IPS-18c (cell line): ENCODE measurements at regions not wholly inside any gene's neighbourhood (a gene's known extent, or its start where the extent isn't known, plus 50 kb on each side); places are given as distances from the start of the nearest gene placed in this dataset.

ENCODE experiments used
- H3K4me3 ChIP-seq: 2 replicates; pipeline ENCODE4 v1.7.0; 2013; ENCODE audit warnings: low read depth, mild to moderate bottlenecking, low read length, moderate library complexity; ENCODE audit not compliant: insufficient read depth
- H3K9me3 ChIP-seq: one replicate; pipeline ENCODE4 v1.6.1; 2013; ENCODE audit warnings: mild to moderate bottlenecking, low read length, moderate library complexity; ENCODE audit not compliant: control insufficient read depth, insufficient read depth

DNA sequence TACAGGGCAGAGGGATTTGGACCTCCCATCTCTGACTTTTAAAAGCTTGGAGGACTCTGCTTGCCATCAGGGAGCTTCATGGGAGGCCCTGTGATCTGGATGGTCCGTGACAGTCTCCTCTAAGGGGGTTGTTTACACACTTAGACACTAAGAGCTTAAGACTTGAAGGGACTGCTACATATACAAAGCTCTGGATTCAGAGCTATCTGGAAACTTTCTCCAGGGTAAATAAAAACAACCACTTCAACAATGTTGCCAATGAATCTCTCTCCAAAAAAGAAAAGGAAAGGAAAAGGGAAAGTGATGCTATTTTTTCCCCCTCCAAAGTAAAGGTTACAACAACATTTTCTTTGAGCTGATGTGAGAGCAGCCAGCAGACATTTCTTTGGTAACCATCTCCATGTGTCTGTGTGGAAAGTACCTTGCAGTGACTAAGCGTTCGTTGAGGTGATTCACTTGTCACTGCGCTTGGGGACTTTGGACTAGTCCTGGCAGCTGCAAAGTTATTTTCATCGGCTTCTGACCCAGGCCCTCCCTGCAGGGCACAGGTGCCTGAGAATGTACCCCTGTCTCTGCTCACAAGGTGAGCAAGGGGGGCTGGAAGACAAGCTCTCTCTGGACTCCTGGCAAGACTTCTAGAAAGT, 262.1 kb upstream of the KLF4 start:
- H3K4me3 ChIP-seq: no peak overlapping the region
- H3K9me3 ChIP-seq: no peaks in the 10 kb centered on the region

DNA sequence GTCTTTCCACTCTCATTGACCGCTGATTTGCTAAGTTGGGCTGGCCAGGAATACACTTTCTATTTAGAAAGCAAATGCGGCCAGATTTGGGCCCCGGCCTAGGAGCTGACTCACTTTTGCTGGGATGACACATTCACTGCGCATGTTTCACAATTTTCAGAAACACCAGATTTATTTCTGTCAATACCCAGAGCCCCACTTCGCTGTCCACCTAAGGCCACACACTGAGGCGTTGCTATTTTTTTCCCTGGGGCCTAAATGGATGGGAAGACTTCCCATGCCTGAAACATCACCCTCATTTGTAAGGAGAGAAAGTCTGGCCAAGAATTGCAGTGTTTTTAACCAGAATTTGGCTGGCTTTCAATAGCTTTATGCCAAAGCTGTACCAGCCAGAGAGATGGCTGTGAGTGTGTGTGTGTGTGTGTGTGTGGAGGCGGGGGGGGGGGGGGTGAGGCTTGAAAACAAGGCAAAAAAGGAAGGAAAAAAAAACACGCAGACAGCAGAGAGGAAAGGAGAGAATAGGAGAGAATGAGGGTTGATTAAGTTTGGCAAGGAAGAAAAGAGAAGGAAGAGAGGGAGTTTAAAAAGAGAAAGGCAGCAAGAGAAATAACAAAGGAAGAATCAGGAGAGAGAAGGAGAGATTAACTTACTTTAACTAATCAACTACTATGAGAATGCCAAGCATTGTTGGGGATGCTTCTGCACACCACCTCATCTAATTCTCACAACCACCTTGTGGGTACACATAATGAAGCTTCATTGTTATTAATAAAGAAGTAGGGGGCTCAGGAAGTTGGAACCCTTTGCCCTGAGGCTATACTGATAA, 261.4 kb upstream of the KLF4 start:
- no peaks in the 10 kb centered on the region for H3K9me3 ChIP-seq
- no peak overlapping the region for H3K4me3 ChIP-seq

DNA sequence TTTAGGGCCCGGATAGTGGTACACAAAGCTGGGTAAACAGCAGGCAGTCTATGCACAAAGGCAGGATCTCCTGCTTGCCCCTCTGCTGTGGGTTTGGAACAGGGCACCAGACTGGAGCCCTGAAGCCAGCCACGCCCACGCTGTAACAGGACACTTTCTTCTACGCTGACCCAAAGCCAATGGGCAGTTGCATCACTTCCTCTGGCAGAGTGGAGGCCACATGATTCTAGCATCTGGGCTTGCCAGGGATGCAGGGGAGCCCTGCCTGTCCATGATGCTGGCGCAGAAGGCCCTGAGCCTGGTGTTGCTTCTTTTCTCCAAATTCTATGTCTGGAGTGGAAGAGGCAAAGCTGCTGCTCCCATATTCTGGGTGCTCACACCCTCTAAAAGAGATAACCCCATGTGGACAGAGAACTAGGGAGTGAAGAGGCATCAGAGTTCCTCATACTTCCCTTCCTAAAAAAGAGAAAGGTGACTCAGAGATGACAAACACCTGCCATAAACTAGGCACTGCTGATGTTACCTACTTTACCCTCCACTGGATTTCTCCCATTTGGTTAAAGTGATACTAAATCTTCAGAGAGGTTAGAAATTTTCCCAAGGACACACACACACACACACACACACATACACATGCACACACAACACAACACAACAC, 260.3 kb upstream of the KLF4 start:
- no peaks in the 10 kb centered on the region for H3K9me3 ChIP-seq
- no peak overlapping the region for H3K4me3 ChIP-seq

DNA sequence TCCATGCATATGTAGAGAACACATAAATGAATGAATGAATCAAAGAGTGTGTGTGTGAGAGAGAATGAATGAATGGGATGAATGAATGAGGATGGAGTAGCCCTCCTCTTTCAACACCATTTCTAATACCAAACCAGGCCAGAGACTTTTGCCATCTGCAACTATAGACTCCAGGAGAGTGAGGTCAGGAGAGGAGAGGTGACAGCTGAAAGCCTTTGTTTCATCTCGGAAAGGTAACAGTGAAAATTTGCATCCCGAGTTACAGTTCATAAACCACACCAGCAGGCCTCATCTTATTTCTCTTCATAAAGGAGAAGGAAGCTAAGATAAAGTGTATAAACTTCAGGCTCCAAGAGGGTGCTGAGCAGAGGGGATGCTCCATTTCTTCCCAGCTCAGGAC, 255.3 kb upstream of the KLF4 start:
- no peak overlapping the region for H3K4me3 ChIP-seq

DNA sequence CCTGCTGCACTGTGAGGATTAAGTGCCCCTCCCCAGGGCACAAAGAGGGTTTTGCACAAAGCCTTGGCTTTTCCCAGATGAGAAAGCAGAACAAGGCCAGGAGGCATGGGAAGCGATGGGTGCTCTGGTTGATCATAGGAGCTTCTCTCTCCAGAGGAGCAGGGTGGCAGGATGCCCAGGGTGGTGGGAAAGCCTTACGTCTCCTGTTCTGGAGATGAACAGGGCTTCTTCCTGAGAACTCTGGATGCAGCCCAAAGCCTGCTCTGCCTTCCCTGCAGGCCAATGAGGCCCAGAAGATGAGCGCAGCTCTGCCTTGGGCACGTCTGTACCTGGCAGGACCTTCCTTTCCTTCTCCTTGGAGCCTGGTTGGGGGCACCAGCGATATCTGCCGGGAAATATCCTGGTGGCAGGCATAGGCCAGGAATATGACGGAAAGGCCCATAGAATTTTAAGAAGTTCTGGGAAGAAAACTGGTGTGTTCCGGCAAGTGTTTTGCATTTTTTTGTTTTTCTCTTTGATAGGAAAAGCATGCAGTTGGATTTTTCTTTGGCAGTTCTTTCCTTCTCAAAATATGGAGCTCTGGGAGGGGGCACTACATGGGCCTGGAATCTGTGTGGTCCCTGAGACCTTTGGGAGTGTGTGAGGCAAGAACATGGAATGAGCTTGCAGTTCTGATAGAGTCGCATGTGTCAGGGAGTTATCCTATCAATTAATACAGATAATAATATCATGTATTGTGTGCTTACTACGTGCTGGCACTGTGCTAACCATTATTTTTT, 253.2 kb upstream of the KLF4 start:
- no peak overlapping the region; the same call in 1 of the 2 replicates for H3K4me3 ChIP-seq

More for the DNA sequence above, 255.3 kb upstream of the KLF4 start:
- no peaks in the 10 kb centered on the region for H3K9me3 ChIP-seq

DNA sequence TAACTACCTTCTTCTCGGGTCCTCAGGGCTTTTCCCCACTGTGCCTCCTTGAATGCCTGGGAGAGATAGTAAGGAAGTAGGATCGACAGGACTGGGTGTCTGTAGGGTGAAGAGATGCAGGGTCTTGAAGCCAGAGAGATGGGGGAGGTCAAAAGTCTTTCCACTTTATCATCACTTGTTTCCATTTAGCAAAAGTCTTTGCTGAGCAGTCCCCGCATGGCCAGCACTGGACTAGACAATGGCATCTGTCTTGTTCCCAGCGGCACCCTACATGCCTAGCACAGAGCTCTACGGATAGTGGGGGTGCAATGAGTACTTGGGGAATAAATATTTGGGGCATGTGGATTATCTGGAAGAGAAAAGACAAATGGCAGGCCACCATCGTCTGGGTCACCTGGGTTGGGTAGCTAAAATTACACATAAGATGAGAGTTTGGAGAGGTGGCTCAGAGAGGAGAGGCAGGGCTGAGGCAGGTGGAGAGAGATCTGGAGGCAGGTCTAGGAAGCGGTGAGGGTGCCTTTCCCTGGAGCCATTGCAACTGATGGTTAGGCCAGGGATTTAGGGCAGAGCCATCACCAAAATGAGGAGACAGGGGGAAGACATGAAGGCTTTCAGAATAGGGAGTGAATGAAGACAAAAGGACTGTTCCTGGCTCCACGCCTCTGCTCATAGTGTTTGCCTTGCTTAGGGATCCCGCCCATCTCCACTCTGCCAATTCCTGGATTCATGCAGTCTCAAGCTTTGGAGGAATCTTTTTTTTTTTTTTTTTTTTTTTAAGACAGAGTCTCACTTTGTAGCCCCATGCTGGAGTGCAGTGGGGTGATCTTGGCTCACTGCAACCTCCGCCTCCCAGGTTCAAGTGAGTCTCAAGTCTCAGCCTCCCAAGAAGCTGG, 250.8 kb upstream of the KLF4 start:
- Histone ChIP-seq H3K4me3 (no peak overlapping the region), H3K9me3 (no peaks in the 10 kb centered on the region)

More for the DNA sequence above, 253.2 kb upstream of the KLF4 start:
- H3K9me3 ChIP-seq: no peaks in the 10 kb centered on the region

DNA sequence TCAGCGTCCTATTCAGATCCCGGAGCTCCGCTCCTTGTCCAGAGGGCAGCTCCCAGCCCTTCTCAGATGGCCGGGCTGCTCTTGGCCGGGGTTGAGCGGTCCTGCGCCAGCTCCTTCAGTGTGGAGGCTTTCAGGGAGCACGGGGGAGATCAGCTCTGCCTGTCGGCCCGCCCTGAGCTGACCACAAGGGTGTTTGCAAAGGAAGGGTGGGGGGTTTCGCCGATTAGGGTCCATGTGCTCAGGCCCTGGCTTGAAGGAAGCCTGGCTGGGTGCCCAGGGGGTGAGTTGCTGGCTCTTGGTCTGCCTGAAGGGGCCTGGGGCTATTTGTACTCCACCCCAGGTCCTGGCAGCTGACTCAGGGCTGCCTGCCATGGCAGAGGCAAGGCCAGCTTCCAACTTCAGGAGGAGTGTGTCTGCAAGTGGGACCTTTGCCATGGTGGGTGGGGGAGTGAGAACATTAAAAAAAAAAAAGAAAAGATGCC, 250.1 kb upstream of the KLF4 start:
- Histone ChIP-seq H3K4me3 (no peak overlapping the region), H3K9me3 (no peaks in the 10 kb centered on the region)

DNA sequence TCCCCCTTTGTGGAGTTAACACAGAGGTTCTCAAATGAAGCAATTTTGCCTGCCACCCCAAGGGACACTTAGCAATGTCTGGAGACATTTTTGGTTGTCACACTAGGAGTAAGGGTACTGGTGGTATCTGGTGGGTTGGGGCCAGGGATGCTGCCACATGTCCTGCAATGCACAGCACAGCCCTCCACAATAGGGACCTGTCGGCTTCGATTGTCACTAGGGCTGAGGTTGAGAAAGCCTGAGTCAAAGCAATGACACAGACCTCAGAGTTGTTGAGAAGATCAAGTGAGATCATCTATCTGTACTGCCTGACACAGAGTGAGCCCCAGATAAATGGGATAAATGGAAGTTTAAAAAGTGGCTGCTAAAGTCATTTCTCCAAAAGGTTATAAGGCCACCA, 249.2 kb upstream of the KLF4 start:
- no peak overlapping the region for H3K4me3 ChIP-seq
- no peaks in the 10 kb centered on the region for H3K9me3 ChIP-seq

DNA sequence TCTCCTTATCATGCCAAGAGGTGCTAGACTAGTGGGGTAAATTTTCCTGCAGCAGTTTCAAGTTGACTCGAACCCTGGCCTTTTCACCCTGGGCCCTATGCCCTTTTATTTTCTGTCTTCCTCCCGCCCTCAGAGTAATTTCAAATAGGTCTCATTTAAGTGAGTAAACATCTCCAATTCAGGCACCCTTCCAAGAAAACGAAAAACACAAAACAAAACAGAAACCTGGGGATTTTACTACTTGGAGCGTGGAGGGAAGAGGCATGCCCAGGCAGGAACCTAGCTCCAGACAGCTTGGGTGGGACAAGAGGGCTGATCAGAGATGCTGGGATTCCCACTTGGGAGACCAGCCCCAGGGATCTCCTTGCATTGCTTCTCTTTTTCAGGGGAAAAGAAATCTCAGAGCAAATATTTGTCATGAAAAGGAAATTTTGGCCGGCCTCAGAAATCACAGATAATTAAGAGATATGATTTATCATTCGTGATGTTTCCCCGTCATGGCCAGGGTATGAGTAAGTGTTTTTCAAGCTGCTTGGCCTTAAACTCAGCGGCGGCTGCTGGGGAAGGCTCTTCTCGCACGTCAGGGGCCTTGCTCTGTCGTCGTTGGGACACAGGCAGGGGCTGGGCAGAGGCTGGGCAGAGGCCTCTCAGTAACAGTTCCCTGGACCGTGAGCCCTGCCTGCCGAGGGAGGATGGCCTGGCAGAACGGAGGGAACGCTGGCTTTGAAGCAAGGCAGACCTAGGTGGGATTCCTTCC, 248.6 kb upstream of the KLF4 start:
- Histone ChIP-seq H3K9me3 (no peaks in the 10 kb centered on the region), H3K4me3 (no peak overlapping the region)

DNA sequence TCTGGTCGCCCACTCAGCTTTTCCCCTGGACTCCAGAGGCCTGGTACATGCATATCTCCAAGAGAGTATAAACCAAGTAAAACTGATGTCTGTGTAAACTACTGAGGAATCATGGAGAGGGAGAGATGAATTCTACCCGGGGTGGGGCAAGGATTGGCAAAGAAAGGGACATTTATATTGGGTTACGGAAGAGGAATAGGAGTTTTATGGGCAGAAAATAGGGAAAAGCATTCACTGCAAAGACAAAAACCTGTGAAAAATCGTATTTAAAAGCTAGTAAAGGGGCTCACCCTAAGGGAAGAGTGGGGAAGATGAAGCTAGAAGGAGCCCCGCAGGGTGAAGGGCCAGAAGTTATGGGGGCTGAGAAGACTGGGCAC, 248.0 kb upstream of the KLF4 start:
- Histone ChIP-seq H3K9me3 (no peaks in the 10 kb centered on the region), H3K4me3 (no peak overlapping the region)

DNA sequence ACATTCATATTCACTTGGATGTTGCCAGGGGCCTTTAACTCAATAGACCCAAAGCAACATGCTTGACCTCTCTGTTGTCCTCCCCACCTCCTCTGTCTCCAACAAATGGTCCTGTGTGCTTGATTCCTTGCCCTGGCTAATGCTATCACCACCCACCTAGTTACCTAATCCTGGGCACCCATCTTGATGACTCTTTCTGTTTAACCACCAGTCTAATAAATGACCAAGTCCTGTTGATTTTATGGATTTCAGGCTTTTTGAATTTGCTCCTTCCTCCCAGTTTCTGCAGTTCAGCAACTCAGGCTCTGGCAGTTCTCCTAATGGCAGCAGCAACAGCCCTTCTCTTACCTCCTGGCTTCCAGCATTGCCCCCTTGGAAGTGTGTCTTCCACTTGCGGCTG, 246.3 kb upstream of the KLF4 start:
- no peak overlapping the region for H3K4me3 ChIP-seq
- H3K9me3 ChIP-seq: no peaks in the 10 kb centered on the region

DNA sequence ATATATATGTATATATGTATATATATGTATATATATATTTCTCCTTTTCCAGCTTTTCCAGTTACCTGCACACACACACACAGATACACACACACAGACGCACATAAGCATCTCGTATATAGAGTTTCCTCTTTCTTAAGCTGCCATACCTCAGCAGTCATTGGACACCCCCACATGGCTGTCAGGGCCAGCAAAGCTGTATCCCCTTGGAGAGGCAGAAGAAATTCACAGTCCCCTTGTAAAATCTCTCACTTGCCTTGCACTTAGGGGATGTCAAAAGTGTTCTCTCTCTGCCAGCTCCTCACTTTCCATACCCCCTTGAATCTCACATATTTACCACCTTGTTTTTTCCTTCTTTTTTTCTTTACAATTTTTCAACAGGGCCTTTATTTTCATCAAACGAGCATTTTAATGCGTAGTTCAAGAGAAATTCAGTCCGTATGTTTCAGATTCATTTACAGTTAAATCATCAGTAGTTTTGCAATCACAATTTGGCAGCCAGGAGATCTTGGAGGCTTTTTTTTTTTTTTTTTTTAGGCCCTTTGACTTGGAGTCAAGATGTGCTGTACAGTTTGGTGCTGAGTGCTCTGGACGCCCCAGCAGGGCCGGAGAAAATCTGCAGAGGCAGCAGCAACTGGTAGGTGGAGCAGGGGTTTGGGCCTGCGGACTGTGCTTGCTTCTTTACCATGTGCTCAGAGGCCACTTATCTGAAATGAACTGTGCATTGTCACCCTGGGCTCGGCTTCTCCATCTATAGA, 244.9 kb upstream of the KLF4 start:
- Histone ChIP-seq H3K4me3 (no peak overlapping the region), H3K9me3 (no peaks in the 10 kb centered on the region)

DNA sequence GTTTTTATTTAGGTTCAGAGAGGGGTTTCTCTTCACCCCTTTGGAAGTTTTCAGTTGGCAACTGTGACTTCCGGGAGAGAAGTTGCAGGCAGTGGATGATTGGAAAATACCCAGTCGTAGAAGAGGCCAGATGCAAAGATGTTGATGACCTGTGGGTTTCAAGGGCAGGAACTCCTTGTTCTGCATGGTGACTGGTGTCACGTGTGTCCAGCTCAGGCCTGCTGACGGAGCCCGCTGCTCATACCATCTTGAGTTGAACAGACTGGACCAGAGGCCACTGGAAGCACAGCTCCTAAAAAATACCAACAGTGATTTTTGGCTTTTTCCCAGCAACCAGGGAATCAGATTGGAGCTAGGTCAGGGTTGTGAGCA, 243.9 kb upstream of the KLF4 start:
- Histone ChIP-seq H3K4me3 (no peak overlapping the region), H3K9me3 (no peaks in the 10 kb centered on the region)

DNA sequence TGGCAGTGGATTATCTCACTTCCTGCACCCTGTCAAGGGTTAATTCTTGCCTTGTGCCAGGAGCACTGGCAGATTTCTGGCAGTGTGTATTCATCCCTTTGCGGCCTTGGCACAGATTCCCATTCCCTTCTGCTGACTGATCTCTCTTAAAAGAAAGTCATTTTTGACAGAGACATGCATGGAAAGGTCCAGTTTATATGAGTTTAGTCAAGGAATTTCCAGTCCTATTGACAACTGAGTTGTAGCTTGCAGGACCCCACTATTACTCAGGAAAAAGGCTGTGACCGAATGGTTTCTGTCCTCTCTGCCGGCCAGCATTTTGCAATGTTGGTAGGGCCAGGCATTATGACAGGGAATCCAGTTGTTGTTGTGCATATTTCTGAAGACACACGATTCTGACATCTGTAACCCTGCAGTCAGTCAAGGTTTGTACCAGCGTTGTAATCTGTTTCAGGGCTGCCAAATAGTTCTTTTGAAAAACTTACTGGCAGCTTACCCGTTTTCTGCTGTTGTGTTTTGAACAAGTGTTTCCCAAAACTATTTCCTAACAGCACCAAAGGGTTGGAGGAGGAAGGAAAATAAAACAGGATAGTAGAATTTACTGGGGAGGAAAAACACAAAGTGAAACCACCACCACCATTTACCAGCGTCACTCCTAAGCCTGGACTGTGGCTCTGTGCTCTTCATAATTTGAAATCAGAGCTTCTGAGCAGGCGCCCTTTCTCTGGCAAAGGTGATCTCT, 243.4 kb upstream of the KLF4 start:
- Histone ChIP-seq H3K4me3 (no peak overlapping the region), H3K9me3 (no peaks in the 10 kb centered on the region)
